ES-I3 (cell line): ENCODE measurements at regions not wholly inside any gene's neighbourhood (a gene's known extent, or its start where the extent isn't known, plus 50 kb on each side); places are given as distances from the start of the nearest gene placed in this dataset.

Experiments used
- H3K36me3 ChIP-seq: 2 replicates; pipeline ENCODE4 v1.6.1; 2013; ENCODE audit warnings: mild to moderate bottlenecking, low read length, control low read depth, moderate library complexity; ENCODE audit not compliant: insufficient read depth
- H3K4me1 ChIP-seq: 2 replicates; pipeline ENCODE4 v1.6.1; 2013; ENCODE audit warnings: mild to moderate bottlenecking, control low read depth, low read length; ENCODE audit not compliant: insufficient read depth
- H3K9ac ChIP-seq: 2 replicates; pipeline ENCODE4 v1.6.1; 2013; ENCODE audit warnings: low read depth, mild to moderate bottlenecking, low read length, moderate library complexity
- H3K9me3 ChIP-seq: 2 replicates; pipeline ENCODE4 v1.6.1; 2013; ENCODE audit warnings: mild to moderate bottlenecking, low read length, moderate library complexity; ENCODE audit not compliant: control insufficient read depth, insufficient read depth

DNA sequence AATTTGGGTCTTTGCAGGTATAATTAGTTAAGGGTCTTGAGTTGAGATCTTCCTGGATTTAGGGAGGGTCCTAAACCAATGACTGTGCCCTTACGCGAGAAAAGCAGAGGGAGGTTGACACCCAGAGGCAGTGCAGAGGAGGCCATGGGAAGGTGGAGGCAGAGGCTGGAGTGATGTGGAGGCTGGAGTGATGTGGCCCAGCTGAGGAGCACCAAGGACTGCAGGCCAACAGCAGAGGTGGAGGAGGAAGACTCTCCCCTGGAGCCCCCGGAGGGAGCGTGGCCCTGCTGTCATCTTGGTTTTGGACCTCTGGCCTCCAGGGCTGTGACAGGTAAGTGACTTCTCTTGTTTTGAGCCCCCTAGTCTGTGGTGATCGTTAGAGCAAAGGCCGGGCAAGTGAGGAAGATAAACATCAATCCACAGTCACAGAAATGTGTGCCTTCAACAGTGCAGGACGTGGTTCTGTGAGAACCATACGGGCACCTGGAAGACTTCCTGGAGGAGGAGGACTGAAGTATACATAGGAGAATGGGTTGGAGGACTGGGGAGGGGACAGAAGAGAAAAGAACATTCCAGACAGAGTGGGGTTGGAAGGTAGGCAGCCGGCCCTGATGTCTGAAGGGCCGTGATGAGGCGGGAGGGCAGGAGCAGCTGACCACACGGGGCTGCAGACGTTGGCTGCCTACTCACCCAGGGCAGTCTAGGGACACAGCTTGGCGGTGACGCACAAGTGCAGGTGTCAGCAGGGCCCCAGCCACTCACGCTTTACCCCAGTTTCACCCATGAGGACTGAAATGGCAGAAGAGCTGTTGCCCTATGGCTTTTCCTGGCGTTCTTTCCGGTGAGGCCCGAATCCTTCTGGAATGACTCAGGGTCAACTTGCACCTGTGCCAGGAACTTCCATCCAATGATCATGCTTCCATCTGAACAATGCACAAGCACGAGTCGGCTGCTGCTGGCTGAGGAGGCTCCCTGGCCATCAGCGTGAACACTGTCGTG is 270.2 kb downstream of the CTTN start:
- Histone ChIP-seq H3K9ac (no peak overlapping the region), H3K4me1 (peaks cover 12% of the 10 kb centered on the region; the same call in 1 of the 2 replicates), H3K9me3 (no peaks in the 10 kb centered on the region), H3K36me3 (no peaks in the 10 kb centered on the region)

DNA sequence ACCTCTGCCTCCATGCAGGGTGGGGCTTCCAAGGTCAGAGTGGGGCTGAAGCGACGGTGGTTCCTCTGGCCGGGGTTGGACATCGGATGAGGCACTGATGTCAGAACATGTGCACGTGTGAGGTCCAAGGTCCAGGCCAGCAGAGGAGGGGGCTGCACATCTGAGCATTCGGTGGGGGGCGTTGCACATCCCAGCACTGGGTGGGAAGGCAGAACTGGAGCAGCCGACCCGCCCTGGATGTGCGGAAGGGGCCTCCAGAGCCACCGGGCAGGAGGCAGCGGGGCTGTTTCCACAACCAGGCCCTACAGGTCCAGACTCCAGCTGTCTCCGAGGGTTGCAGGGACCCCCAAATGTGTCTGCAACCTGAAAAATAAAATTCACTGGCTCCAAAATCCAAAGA is 271.0 kb downstream of the CTTN start:
- H3K4me1 ChIP-seq, result peaks cover 12% of the 10 kb centered on the region; the same call in 1 of the 2 replicates
- no peaks in the 10 kb centered on the region for H3K36me3 ChIP-seq
- no peaks in the 10 kb centered on the region for H3K9me3 ChIP-seq
- H3K9ac ChIP-seq, result no peak overlapping the region

- Histone ChIP-seq H3K36me3 (no peaks in the 10 kb centered on the region), H3K9me3 (no peaks in the 10 kb centered on the region), H3K4me1 (peaks cover 12% of the 10 kb centered on the region; the same call in 1 of the 2 replicates), H3K9ac (no peak overlapping the region)
Observed at GRCh38 chr11:70669871-70670675, 271.7 kb downstream of the CTTN start.

DNA sequence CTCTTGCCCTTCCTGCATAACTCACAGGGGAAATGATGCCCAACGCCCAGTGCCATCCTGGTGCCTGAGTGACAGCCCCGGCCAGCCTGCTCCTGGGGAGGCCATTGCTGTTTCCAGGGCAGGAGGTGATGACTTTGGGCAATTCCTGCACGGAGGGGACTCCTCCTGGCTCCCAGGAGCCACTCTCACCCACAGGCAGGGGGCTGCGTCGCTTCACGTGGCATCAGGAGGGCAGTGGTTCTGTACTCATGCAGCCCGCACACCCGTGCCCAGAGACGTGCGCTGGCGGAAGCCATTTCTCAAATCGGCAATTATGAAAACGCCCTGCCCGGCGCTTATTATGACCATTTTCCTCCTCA is 272.3 kb downstream of the CTTN start:
- Histone ChIP-seq H3K9ac (no peak overlapping the region), H3K9me3 (no peaks in the 10 kb centered on the region), H3K4me1 (peaks cover 12% of the 10 kb centered on the region; the same call in 1 of the 2 replicates), H3K36me3 (no peaks in the 10 kb centered on the region)

GRCh38 chr11:70671083-70671482 is 272.8 kb downstream of the CTTN start:
- Histone ChIP-seq H3K9ac (no peak overlapping the region), H3K36me3 (no peaks in the 10 kb centered on the region), H3K9me3 (no peaks in the 10 kb centered on the region), H3K4me1 (peaks cover 12% of the 10 kb centered on the region; the same call in 1 of the 2 replicates)

DNA sequence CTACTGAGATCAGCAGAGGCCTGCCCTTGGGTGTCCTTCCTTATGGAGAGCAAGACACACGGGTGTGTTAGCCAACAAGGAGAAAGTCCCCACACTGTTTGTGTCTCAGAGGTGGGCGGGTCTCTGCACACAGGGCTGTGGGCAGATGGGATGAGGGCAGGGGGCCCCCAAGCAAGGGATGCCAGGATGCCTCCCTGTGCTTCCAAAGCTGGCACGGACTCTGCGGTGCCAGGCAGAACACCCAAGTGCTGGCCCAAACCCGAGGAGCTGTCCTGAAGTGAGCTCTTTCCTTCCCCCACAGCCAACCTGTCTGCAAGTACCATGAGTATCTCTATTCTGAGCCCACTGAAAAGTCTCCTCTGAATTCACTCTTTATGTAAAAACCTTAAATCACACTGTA is 273.3 kb downstream of the CTTN start:
- Histone ChIP-seq H3K9ac (no peak overlapping the region), H3K9me3 (no peaks in the 10 kb centered on the region), H3K4me1 (peaks cover 12% of the 10 kb centered on the region; the same call in 1 of the 2 replicates), H3K36me3 (no peaks in the 10 kb centered on the region)

DNA sequence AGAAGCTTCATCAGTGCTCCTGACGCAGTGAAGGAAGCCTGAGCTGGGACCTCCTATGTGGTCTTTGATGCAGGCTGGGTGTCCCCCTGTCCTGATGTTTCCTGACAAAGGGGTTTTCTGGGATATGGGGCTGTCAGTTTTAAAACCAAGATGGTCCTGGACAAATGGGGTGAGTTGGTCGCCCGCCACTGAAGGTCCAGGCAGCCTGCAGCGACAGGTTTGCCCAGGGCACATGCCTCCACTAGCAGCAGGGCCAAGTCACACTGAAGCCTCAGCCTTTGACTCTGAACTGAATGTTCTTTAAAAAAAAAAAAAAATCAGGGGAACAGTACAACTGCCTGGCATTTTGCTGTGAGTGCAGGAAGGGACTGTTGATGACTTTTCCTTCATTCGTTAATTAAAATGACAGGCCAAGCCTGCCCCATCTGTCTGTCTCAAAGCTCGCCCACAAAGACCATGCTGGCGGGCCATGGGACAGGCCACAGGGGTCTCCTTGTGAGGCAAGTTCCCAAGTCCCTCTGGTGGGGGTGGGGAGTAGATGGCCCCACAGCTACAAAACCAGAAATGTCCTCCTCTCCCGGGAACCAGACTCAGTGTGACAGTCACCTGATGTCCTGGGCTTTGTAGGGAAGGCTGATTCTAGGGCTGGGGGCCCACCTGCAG is 274.8 kb downstream of the CTTN start:
- H3K9me3 ChIP-seq, result no peaks in the 10 kb centered on the region
- H3K4me1 ChIP-seq, result peaks cover 12% of the 10 kb centered on the region; the same call in 1 of the 2 replicates
- H3K36me3 ChIP-seq, result no peaks in the 10 kb centered on the region
- H3K9ac ChIP-seq, result no peak overlapping the region

GRCh38 chr11:70674605-70675004 is 276.3 kb downstream of the CTTN start:
- H3K9me3 ChIP-seq, result no peaks in the 10 kb centered on the region
- H3K9ac ChIP-seq, result no peak overlapping the region
- H3K4me1 ChIP-seq, result peaks cover 12% of the 10 kb centered on the region; the same call in 1 of the 2 replicates
- H3K36me3 ChIP-seq, result no peaks in the 10 kb centered on the region

DNA sequence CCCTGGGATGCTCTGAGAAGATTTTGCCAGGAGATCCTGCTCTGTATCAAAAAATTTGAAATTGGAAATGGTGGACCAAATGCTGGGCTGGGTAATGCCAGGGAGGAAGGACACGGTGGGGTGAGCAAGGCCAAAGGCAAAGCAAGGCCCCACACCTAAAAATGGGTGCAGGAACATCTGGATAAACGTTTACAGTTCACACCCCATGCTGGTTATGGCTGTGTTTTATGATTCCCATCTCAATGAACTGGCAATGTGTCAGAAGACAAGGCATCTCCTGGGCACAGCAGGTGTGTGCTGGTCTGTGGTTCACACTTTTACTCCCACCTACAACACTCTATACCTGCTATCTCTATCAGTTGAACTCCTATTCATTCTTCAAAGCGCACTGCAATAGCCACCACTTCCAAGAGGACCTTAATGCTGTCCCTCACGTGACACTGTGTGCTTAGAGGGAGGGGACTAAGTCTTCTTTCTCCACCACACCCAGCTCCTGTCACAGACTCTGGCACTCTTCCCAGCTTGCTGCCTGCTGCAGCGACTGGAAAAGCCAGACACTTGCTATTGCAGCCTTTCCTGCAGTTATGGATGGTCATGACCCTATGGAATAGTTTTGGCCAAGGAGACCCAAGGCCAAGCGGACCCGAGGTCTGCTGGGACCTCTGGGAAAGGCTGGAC is 277.5 kb downstream of the CTTN start:
- Histone ChIP-seq H3K4me1 (peaks cover 10% of the 10 kb centered on the region; the same call in 1 of the 2 replicates), H3K9ac (no peak overlapping the region), H3K9me3 (no peaks in the 10 kb centered on the region), H3K36me3 (no peaks in the 10 kb centered on the region)

- H3K4me1 ChIP-seq, result no peaks in the 10 kb centered on the region
- H3K9ac ChIP-seq, result no peak overlapping the region
- no peaks in the 10 kb centered on the region for H3K36me3 ChIP-seq
- H3K9me3 ChIP-seq, result no peaks in the 10 kb centered on the region
Observed at GRCh38 chr11:70677232-70677916, 279.0 kb downstream of the CTTN start.

GRCh38 chr11:70678931-70679900 is 280.9 kb downstream of the CTTN start:
- H3K9me3 ChIP-seq, result no peaks in the 10 kb centered on the region
- H3K36me3 ChIP-seq, result no peaks in the 10 kb centered on the region
- H3K4me1 ChIP-seq, result no peaks in the 10 kb centered on the region
- H3K9ac ChIP-seq, result no peak overlapping the region

DNA sequence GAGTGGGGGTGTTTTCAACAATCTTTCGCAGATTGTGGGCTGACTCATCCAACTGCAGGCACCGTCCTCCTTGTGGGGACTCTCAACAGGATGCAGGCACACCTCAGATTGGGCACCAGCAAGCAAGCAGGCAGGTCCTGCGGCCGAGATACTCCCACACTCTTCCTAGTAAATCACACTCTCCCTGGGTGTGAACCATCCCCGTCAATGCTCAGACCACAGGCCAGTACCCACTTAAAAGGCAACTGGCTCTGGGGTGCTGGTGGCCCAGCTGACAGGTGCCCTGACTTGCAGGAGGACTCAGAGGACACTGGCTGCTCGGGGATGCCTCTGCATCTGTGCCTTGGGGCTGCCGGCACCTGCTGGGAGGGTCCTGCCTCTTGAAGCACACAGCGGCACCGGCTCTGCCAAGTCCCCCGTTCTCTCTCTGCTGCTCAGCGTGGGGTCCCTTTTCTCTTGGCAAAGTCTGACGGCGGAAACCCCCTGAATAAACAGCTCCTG is 282.5 kb downstream of the CTTN start:
- no peaks in the 10 kb centered on the region for H3K36me3 ChIP-seq
- H3K9me3 ChIP-seq, result no peaks in the 10 kb centered on the region

More for the DNA sequence above, 282.5 kb downstream of the CTTN start:
- Histone ChIP-seq H3K9ac (no peak overlapping the region), H3K4me1 (no peaks in the 10 kb centered on the region)
